ENCODE measurements at regions not wholly inside any gene's neighbourhood (a gene's known extent, or its start where the extent isn't known, plus 50 kb on each side); places are given as distances from the start of the nearest gene placed in this dataset.

GRCh38 chr15:96049766-96050165 is 280.7 kb upstream of the NR2F2 start:
- Histone ChIP-seq H3K36me3 (ENCODE audit: insufficient read depth, low read length) (no peaks in the 10 kb centered on the region), H3F3A (ENCODE audit: insufficient read depth, low read length) (no peaks in the 10 kb centered on the region), H3K4me2 (ENCODE audit: low read length) (no peak overlapping the region), H3K4me3 (ENCODE audit: low read depth, low read length, poor library complexity, severe bottlenecking) (no peak overlapping the region), H4K20me1 (ENCODE audit: insufficient read depth, low read length) (no peaks in the 10 kb centered on the region), H3K27ac (ENCODE audit: low read depth, low read length, poor library complexity, severe bottlenecking) (no peak overlapping the region), H3K9me3 (ENCODE audit: low read length) (no peaks in the 10 kb centered on the region), H3K79me2 (ENCODE audit: insufficient read depth, low read length) (no peaks in the 10 kb centered on the region), H3K4me1 (ENCODE audit: insufficient read depth, low read length, severe bottlenecking) (no peaks in the 10 kb centered on the region), H3K27me3 (ENCODE audit: insufficient read depth, low read length) (no peaks in the 10 kb centered on the region), H3K9ac (ENCODE audit: low read length) (no peak overlapping the region), H3K9me2 (ENCODE audit: low read depth, low read length) (no peaks in the 10 kb centered on the region), H2AFZ (ENCODE audit: low read length) (no peak overlapping the region)
- TF ChIP-seq EZH2 (IDR thresholded peaks at IDR 0.05; ENCODE audit: borderline replicate concordance, low read length) = no peak
- TF ChIP-seq, protein P1, sequence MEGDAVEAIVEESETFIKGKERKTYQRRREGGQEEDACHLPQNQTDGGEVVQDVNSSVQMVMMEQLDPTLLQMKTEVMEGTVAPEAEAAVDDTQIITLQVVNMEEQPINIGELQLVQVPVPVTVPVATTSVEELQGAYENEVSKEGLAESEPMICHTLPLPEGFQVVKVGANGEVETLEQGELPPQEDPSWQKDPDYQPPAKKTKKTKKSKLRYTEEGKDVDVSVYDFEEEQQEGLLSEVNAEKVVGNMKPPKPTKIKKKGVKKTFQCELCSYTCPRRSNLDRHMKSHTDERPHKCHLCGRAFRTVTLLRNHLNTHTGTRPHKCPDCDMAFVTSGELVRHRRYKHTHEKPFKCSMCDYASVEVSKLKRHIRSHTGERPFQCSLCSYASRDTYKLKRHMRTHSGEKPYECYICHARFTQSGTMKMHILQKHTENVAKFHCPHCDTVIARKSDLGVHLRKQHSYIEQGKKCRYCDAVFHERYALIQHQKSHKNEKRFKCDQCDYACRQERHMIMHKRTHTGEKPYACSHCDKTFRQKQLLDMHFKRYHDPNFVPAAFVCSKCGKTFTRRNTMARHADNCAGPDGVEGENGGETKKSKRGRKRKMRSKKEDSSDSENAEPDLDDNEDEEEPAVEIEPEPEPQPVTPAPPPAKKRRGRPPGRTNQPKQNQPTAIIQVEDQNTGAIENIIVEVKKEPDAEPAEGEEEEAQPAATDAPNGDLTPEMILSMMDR (IDR thresholded peaks at IDR 0.05; ENCODE audit: low read length) = no peak

GRCh38 chr15:96051598-96051997 is 278.9 kb upstream of the NR2F2 start:
- H4K20me1 ChIP-seq (ENCODE audit: insufficient read depth, low read length) = no peaks in the 10 kb centered on the region
- H3K27me3 ChIP-seq (ENCODE audit: insufficient read depth, low read length) = no peaks in the 10 kb centered on the region
- no peaks in the 10 kb centered on the region for H3K9me3 ChIP-seq (ENCODE audit: low read length)
- H3K79me2 ChIP-seq (ENCODE audit: insufficient read depth, low read length) = no peaks in the 10 kb centered on the region
- no peaks in the 10 kb centered on the region for H3K36me3 ChIP-seq (ENCODE audit: insufficient read depth, low read length)
- no peak overlapping the region for H2AFZ ChIP-seq (ENCODE audit: low read length)
- no peak overlapping the region for H3K9ac ChIP-seq (ENCODE audit: low read length)
- no peaks in the 10 kb centered on the region for H3F3A ChIP-seq (ENCODE audit: insufficient read depth, low read length)
- no peak overlapping the region for H3K4me3 ChIP-seq (ENCODE audit: low read depth, low read length, poor library complexity, severe bottlenecking)
- H3K4me1 ChIP-seq (ENCODE audit: insufficient read depth, low read length, severe bottlenecking) = no peaks in the 10 kb centered on the region
- H3K4me2 ChIP-seq (ENCODE audit: low read length) = no peak overlapping the region
- no peak overlapping the region for H3K27ac ChIP-seq (ENCODE audit: low read depth, low read length, poor library complexity, severe bottlenecking)
- no peaks in the 10 kb centered on the region for H3K9me2 ChIP-seq (ENCODE audit: low read depth, low read length)
- no peak for TF ChIP-seq EZH2 (IDR thresholded peaks at IDR 0.05; ENCODE audit: borderline replicate concordance, low read length)
- TF ChIP-seq, protein P1 (IDR thresholded peaks at IDR 0.05; ENCODE audit: low read length) = no peak

DNA sequence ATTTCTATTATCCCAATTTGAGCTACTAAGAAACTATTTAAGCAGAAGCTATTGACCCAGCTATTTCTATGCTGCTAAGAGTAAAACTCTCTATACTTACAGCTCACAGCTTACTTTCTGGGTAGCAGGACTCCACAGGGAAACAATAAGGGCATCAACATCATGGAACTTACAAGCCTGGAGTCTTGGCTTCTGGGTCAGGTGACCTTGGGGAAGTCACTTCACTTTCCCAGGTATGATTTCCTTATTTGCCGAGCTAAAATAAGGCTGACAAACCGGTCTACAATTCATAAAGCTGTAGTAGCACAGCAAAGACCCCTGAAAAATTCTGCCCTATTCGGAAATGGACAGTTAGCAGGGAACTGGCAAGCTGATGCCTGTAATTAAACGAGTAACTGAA is 278.3 kb upstream of the NR2F2 start:
- Histone ChIP-seq H4K20me1 (ENCODE audit: insufficient read depth, low read length) (no peaks in the 10 kb centered on the region), H3K9me3 (ENCODE audit: low read length) (no peaks in the 10 kb centered on the region), H3K4me2 (ENCODE audit: low read length) (no peak overlapping the region), H3F3A (ENCODE audit: insufficient read depth, low read length) (no peaks in the 10 kb centered on the region), H3K4me1 (ENCODE audit: insufficient read depth, low read length, severe bottlenecking) (no peaks in the 10 kb centered on the region), H3K36me3 (ENCODE audit: insufficient read depth, low read length) (no peaks in the 10 kb centered on the region), H3K27ac (ENCODE audit: low read depth, low read length, poor library complexity, severe bottlenecking) (no peak overlapping the region), H3K27me3 (ENCODE audit: insufficient read depth, low read length) (no peaks in the 10 kb centered on the region), H3K9me2 (ENCODE audit: low read depth, low read length) (no peaks in the 10 kb centered on the region), H3K4me3 (ENCODE audit: low read depth, low read length, poor library complexity, severe bottlenecking) (no peak overlapping the region), H3K79me2 (ENCODE audit: insufficient read depth, low read length) (no peaks in the 10 kb centered on the region), H3K9ac (ENCODE audit: low read length) (no peak overlapping the region), H2AFZ (ENCODE audit: low read length) (no peak overlapping the region)
- TF ChIP-seq, protein P1 (IDR thresholded peaks at IDR 0.05; ENCODE audit: low read length) = no peak
- TF ChIP-seq EZH2 (IDR thresholded peaks at IDR 0.05; ENCODE audit: borderline replicate concordance, low read length) = no peak
